Effector CD8-positive, alpha-beta T cell (primary cell): ENCODE measurements at regions not wholly inside any gene's neighbourhood (a gene's known extent, or its start where the extent isn't known, plus 50 kb on each side); places are given as distances from the start of the nearest gene placed in this dataset.

ENCODE experiments used
- DNase-seq: peaks from one replicate; lab custom pipeline; 2025; lab: John Stamatoyannopoulos, UW

DNA sequence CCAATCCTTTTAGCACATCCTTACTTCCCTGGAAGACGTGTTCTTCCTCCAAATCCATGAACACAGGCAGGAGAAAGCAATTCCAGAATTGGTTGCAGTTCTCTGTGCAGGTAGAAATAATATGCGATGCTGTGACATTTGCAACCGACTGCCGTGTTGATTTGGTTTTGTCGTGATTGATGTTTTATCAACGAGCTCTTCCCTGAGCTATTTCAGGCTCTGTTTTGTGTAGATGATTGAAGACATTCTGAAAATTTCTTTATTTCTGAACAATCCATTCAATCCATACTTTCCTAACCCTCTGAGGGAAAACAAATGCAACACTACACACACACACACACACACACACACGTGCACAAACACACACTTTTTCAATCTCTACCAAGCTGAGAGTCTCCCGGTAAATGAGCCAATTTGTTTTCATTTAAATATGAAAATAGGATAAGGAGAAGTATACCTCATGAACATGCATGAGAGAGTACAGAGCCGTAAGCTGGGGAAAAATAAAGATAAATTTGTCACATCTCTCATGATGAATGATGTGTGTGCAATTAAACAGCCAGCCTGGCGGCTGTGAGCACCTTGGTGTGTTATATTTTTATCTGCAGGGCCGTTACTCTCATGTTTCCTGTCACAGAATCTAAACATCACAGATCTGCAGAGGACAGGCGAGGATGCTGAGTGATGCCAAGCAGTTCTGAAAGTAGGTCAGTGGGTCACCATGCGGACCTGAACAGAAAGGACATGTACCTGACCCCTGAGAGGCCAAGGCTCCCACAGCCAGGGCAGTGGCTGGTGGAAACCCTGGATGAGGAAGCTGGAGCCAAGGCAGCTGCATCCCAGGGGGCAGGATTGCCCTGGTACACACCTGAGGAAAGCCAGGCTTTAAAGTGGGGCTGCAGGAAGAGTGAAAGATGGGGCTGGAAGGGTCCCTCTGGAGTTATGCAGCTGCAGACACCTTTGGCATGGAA is 64.8 kb downstream of the PDCL3 start:
- DNase-seq, result no peak

DNA sequence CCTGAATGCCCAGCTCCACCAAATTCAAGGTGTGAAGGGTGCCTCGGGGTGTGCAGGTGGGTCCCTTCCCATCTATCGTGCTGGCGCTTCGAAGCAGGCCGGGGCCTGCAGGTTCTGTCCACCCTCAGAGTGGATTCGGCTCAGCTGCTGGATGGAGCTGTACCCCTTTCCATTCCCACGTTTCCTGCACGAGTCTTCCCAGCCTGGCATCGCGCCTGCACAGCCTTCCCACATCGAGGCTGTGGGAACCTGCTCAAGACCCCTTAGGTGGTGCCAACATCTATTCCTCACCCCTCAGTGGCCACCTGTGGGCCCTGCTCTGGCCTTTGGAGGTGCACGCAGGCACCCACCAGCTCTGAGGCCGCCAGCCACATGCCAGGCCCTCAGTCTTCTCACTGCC is 65.7 kb downstream of the PDCL3 start:
- DNase-seq, result no peak

DNA sequence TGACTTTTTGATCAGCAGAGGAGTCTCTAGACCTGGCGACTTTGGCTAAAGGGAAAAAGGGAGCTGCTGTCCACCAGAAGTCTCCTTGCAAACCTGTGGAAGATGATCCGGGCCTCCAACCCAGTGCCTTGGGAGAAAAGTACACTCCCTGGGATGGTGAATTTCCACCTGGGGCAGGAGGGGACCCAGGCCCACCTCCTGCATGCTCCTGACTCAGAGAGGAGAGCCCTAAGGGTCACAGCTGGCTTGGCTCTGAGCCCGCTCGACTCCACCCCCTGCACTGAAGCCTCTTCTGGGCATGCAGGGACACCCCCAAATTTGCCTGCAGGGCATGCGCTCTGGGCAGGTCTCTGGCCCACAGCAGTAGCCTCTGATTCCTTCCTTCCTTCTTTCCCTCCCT is 66.5 kb downstream of the PDCL3 start:
- DNase-seq, result no peak

DNA sequence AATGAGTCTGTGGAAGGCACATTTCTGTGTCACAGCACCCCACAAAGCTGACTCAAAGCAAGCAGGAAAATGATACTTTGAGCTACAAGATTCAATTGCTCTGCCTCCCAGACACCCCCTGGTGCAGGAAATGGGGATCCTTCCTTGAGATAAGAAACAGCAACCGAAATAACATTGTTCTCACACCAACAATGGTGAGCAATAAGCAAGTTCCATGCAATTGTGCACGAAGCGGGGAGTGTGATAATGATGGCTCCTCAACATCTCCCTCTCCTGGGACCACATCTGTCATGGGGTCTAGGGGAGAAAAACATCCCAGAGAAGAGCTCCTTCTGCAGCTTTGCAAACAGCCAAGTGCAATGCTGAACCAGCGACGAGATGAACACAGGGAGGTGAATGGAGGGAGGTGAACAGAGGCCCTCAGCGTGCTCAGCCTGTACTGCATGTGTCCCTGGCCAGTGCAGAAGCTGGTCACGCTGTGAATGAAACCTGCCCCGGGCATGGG is 67.7 kb downstream of the PDCL3 start:
- no peak for DNase-seq

DNA sequence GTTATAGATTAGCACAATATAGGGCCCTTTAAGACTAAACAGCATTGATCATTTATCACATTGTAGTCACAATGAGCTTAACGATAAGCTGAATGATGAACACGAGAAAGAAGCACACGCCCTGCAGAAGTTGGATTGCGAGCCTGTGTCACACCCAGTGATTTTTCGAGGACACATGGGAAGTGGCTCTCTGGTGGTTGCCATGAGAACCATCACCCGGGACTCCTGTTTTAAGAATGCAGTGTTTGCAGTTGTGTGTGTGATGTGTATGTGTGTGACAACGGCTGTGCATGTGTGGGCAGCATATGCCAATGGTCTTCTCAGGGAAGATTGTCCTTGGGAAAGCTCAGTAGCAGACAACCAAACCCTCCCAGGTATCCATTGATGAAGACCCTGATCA is 69.2 kb downstream of the PDCL3 start:
- no peak for DNase-seq

DNA sequence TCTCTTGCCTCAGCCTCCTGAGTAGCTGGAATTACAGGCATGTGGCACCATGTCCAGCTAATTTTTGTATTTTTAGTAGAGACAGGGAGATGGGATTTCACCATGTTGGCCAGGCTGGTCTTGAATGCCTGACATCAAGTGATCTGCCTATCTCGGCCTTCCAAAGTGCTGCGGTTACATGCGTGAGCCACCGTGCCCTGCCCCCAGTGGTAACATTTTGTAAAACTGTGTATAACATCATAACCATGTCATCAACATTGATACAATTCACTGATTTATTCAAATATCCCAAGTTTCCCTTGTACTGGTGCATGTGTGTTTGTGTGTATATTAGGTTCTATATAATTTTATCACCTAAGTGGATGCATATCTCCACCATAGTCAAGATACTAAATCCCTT is 70.0 kb downstream of the PDCL3 start:
- DNase-seq, result no peak

DNA sequence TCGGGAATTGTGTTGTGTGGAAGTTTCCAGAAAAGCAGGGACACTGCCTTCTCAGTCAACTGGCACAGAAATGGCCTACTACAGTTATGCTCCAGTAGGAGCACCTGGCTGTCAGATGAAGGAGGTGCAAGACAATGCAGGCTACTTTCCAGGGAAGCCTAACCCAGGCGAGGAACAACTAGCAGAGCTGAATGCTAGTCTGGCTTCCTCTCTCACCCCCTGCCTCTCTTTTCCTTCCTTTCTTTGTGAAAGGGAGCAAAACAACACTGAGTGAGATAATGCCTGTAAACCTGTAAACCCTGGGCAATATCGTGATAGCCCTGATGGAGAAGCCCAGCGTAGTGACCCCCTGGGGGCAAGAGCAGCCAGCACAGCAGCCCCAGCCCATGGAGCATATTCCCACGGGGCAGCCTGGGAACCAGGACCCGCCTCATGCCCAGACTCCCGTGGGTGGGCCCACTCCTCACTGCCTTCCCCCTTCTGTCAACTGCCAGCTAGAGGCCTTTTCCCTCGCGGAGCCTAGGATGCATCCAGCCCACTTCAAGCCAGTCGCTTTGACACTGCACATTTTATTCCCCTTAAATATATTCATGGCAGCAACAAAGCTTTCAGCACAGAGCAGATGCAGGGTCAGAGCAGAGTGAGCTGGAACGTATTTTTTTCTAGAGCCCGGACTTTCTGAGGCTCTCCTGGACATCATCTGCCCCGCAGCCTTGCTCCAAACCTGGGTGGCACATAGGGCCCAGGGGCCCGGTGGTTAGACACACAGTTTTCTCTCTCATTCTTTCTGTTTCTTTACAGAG is 77.0 kb downstream of the PDCL3 start:
- no peak for DNase-seq

DNA sequence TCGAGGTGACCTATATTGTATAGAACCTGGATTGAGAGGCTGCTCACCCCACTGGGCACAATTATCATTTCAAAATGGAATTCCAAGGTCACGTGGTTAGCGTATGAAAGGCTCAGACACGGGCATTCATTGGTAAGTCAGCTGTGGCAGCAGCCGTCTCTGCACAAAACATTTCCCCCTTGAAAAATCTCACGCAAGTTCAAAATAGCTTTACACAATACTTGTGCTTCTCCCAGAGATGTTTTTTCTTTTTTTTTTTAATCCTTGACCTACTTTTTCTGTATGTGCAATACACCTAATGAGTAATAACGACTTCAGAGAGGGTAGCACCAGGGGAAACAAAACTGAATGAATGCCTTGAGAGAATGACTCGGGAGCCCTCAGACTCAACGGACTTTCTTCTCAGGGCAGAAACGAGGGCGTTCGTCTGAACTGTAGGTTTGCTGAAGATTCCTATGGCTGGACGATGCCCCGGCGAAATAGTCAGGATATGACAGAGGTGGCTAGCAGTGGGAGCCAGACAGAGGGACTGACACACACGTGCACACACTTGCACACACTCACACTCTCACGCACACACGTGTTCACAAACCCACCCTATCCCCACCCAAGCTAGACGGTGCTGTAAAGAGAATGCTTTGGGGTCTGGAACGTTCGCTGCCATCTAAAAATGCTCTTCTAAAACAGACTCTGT is 77.8 kb downstream of the PDCL3 start:
- no peak for DNase-seq

DNA sequence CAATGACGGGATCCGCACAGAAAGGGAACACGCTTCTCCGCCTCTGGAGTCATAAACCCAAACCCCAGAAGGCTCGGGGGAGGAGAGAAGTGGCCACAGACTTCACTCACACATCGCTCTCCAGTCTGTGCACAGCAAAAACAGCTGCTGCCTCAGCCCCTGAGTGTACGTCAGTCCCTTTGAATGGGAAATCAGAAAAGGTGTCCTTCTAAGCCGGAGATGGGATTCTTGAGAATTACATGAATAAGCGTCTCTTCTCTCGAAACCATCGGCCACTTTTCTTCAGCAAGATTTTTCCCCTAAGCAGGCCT is 78.3 kb downstream of the PDCL3 start:
- no peak for DNase-seq

DNA sequence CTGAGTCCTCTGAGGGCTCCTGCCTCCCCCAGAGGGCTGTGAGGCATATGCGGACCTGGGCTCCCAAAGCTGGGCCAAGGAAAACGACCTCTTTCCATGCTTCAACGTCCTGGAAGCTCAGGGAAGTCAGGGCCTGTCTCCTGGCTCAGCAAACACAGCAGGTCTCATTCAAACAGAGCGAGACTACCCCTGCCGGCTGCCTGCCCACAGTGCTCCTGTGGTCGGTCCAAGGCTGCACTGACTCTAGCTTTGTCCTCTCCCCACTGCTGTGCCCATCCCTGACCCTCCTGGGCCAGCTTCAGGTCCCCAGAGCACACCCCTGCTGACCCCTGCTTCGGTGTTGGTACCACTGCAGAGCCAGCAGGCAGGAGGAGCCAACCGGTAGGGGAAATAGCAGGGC is 79.6 kb downstream of the PDCL3 start:
- DNase-seq, result no peak

DNA sequence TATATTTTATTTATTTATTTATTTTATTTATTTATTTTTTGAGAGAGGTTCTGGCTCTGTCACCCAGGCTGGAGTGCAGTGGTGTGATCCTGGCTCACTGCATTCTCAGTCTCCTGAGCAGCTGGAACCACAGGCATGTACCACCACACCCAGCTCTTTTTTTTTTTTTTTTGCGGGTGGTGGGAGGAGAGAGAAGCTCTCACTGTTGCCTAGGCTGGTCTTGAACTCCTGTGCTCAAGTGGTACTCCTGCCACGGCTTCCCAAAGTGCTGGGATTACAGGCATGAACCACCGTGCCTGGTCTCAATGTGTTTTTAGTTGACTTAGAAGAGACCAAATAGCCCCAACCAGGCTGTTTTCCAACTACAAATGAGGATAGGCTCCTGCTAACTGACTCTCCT is 80.7 kb downstream of the PDCL3 start:
- DNase-seq, result no peak

DNA sequence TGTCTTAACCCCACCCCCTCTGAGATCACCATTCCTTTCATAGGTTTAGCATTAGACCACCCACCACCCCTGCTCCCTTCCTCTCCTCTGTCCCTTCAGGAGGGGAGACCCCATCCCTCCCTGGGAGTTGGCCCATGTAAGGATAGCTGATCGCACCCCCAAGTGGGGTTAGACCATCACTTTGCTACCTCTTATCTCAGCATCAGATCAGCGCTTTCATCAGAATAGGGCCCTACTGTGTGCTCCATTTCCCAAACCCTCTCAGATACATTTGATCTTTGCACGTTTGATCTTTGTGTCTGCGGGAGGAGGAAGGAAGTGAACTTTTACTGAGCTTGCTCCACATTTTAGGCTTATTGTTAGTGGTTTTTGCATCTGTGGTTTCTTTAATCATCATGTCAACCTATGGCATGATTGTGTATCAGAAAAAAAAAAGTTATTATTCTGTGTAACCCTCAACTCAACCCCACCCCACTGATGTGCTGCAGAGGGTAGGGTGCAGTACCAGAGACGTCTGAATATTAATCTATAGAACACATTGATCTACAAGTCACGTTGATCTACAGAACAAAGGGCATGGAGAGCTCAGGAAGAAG is 81.2 kb downstream of the PDCL3 start:
- no peak for DNase-seq

DNA sequence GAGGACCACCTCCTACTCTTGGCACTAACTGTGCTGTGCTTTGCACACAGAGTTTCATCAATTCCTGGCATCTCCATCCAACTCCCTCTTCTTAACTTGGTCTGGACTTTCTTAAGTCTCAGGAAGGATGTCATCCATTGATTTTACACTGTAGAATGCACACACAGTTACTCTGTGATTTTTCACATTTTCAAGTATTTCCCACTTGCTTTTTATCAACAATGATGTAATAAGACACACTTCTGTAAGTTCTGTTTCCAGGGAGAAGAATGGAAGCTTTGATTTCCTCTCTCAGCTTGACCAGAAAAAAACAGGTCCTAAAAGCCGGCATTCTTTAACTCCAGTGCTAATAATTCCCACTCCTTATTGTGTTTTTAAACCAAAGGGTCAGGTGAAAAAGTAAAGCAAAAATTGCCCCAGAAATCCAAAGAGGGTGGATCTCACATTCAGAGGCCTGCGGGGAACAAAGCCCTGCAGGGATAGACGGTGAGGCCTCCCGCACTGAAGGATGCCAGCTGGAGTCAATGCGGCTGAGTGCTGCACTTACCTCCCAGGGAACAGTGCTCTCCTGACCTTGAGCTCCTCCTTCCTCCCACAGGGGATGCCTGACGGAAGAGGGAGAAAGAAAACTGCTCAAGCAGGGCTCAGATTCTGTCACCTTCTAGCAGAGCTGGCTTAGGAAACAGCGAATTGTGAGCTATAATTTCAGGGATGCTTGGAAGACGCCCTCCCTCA is 83.1 kb downstream of the PDCL3 start:
- DNase-seq, result no peak

DNA sequence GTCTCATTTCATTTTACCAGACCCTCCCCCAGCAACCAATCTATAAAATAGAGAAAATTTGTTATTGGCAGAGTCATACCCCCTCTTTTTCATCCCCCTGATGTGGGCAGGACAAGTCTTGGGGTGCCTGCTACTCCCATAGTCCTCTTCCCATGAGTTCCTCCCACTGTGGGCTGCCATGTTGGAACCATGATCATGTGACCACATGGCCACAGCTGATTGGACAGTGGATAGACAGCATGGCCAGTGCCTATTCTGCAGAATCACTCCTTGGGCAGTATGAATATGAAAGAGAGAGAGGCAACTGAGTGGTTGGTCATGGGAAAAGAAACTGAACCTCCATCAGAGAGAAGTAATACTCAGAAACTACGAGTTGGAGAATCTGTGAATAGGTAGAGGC is 84.9 kb downstream of the PDCL3 start:
- no peak for DNase-seq

DNA sequence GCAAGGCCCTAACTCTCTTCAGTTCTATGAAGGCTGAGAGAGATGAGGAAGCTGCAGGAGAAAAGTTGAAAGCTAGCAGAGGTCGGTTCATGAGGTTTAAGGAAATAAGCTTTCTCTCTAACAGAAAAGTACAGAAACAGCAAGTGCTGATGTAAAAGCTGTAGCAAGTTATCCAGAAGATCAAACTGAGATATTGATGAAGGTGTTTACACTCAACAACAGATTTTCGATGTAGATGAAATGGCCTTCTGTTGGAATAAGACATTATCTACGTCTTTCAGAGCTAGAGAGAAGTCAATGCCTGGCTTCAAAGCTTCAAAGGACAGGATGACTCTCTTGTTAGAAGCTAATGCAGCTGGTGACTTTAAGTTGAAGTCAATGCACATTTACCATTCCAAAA is 87.4 kb downstream of the PDCL3 start:
- no peak for DNase-seq

DNA sequence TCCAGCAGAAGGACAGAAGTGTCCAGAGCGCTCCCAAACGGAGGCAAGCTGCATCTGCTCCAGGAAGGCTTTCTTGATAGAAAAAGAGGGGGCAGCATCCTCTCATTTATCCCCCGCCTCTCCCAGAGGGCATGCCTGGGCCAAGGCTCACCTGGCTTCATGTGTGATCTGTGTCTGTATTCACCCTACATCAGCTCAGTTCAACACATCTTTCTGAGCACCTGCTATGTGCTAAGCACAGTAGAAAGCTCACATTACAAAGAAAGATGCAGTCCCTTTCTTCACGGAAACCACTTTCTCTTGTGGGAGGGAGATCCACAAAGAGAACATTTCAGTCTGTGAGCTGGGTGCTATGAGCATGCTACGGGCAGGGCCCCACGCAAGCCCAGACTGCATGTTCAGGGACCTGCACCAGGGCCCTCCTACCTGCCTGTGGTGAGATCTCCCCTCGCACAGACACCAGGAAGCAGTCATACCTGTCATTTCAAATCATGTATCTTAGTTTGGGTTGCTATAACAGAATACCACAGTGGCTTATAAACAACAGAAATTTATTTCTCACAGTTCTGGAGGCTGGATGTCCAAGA is 90.7 kb downstream of the PDCL3 start:
- DNase-seq, result peak; percentile 13

DNA sequence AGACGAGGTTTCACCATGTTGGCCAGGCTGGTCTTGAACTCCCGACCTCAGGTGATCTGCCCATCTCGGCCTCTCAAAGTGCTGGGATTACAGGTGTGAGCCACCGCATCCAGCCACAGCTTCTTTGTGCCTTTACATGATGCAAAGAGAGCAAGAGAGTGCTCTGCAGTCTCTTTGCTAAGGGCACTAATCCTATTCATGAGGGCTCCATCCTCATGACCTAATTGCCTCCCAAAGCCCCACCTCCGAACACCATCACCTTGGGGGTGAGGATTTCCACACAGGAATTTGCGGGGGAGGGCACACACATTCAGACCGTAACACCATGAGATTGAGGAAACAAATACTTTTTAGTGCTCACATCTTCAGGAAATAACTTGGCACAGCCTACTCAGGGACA is 91.8 kb downstream of the PDCL3 start:
- no peak for DNase-seq

DNA sequence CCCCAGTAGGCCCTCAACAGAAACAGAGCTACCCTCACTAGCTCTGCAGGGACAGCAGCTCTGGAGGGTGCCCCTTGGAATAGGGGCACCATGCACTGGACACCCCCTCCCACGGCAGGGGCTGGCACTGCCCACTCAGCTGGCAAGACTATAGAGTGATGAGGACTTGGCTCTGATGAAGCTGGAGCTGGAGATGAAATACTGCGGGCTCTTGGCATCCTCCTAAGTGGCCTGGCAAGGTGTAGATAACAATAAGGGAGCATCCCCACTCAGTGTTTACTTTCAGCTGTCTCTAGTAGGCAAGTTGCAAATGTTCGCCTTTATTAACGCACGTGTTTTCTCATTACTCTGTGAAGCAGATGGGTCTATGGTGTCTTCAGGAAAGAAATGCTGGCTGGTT is 92.7 kb downstream of the PDCL3 start:
- DNase-seq, result no peak

DNA sequence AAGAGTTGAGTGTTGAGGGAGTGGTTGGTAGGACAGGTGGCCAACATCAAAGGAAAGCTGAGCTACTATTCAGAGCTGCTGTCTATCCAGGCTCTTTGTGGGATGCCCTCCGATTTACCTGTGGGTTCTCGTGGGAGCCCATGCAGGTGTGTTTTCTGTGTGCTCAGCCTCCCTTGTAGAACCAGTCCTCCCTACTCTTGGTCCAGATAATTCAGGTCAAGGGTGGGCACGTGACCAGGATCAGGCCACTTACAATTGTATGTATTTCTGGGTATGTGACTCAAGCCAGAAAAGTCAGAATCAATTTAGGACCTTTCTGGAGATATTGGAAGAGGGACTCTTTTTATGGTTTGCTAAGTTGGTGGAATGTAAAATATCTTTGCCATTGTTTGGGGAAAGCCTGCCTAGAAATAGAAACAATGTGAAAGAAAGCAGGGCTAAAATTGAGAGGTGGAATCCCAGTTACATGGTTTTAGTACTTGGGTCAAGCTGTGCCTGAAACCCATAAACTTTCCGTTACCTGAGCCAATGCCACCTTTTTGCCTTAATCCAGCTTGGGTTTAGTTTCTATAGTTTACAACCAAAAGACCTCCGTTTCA is 93.2 kb downstream of the PDCL3 start:
- DNase-seq, result no peak

DNA sequence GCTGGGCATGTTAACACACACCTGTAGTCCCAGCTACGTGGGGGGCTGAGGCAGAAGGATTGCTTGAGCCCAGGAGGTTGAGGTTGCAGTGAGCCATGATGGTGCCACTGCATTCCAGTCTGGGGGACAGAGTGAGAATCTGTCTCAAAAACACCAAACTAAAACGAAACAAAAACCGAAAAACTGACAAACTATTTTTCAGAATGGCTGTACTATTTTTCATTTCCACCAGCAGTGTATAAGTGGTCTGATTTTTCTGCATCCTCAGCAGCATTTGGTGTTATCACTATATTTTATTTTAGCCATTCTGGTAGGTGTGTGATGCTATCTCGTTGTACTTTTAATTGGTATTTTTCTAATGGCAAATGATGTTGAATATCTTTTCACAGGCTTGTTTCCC is 95.2 kb downstream of the PDCL3 start:
- no peak for DNase-seq
